ENCODE measurements at regions not wholly inside any gene's neighbourhood (a gene's known extent, or its start where the extent isn't known, plus 50 kb on each side); places are given as distances from the start of the nearest gene placed in this dataset.

DNA sequence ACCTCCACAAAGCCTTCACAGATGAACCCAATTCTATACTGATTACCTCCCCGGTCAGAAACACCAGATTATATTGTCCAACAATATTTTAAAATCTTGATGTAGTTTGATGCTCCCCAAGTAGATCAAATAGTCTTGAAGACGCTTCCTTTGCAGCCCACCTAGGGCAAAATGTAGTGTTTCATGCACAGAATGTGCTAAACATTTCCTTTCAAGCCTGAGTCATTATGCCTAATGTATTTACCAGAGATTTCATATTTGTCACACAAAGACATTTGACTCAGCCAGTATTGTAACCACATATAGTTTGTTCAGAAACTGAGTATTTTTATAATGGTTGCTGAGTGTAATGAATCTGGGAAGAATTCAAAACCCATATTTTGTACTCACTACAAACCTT is 1396.8 kb downstream of the LRRC4C start:
- TF ChIP-seq, protein P1, sequence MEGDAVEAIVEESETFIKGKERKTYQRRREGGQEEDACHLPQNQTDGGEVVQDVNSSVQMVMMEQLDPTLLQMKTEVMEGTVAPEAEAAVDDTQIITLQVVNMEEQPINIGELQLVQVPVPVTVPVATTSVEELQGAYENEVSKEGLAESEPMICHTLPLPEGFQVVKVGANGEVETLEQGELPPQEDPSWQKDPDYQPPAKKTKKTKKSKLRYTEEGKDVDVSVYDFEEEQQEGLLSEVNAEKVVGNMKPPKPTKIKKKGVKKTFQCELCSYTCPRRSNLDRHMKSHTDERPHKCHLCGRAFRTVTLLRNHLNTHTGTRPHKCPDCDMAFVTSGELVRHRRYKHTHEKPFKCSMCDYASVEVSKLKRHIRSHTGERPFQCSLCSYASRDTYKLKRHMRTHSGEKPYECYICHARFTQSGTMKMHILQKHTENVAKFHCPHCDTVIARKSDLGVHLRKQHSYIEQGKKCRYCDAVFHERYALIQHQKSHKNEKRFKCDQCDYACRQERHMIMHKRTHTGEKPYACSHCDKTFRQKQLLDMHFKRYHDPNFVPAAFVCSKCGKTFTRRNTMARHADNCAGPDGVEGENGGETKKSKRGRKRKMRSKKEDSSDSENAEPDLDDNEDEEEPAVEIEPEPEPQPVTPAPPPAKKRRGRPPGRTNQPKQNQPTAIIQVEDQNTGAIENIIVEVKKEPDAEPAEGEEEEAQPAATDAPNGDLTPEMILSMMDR (conservative IDR thresholded peaks at IDR 0.05 in 1 of 2, IDR thresholded peaks at IDR 0.05 in 1 of 2; ENCODE audit: extremely low read depth in 1 of 2, insufficient read depth in 1 of 2, low read depth in 1 of 2, low read length in 2 of 2), result no peak
- no peak for TF ChIP-seq EZH2 (IDR thresholded peaks at IDR 0.05; ENCODE audit: borderline replicate concordance, low read length)
